Upper lobe of right lung (tissue), 1 donor: ENCODE measurements at regions not wholly inside any gene's neighbourhood (a gene's known extent, or its start where the extent isn't known, plus 50 kb on each side); places are given as distances from the start of the nearest gene placed in this dataset.
"Not testable (repeated sequence)": the region's sequence is repeated elsewhere in the genome, so short reads cannot be mapped to it uniquely, and the experiment has no call there.

Experiments used
- ATAC-seq: fragments of 200-7000 bp; cut with Tn5 transposase; one replicate; pipeline ENCODE4 v1.9.1; 2020; ENCODE audit warnings: mild to moderate bottlenecking, moderate library complexity
- DNase-seq: peaks from one replicate; pipeline ENCODE4 v3.0.0-alpha.2; 2020
- H3K27ac ChIP-seq: fragments of 200-600 bp; one replicate; pipeline ENCODE4 v1.8.0; 2022
- H3K27me3 ChIP-seq: fragments of 200-600 bp; one replicate; pipeline ENCODE4 v1.8.0; 2022; ENCODE audit warnings: mild to moderate bottlenecking
- H3K36me3 ChIP-seq: fragments of 200-600 bp; one replicate; pipeline ENCODE4 v1.8.0; 2022
- H3K4me1 ChIP-seq: fragments of 200-600 bp; one replicate; pipeline ENCODE4 v1.8.0; 2022
- H3K4me3 ChIP-seq: fragments of 200-600 bp; one replicate; pipeline ENCODE4 v1.8.0; 2022; ENCODE audit warnings: mild to moderate bottlenecking
- H3K9me3 ChIP-seq: fragments of 200-600 bp; one replicate; pipeline ENCODE4 v1.8.0; 2022
- intact Hi-C: fragments of 100-400 bp; cut with DNase I; formaldehyde crosslinking; loops from one replicate; pipeline ENCODE4 v1.11.0; 2022
- TF ChIP-seq, protein P1 (sequence below): fragments of 200-600 bp; IDR thresholded peaks from one replicate; pipeline ENCODE4 v1.8.0; 2022; ENCODE audit warnings: antibody characterized with exemption
- donor health status: DM: no; HTN: yes; CAD: no; lungs with severe emphysema.

DNA sequence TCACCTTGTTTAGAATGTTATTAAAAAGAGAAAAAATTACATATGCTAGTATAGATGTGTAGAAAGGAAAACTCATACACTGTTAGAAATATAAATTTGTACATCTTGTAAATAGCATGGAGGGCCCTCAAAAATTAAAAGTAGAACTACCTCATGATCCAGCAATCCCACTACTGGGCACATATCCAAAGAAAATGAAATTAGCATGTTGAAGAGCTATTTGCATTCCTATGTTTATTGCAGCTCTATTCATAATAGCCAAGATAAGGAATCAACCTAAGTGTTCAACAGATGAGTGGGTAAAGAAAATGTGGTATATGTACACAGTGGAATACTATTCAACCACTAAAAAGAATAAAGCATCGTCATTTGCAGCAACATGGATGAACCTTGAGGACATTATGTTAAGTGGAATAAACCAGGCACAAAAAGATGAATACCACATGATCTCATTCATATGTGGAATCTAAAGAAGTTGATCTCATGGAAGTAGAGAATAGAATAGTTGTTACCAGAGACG lies 251.5 kb upstream of the THUMPD2 start:
- Histone ChIP-seq H3K4me3 (no peak overlapping the region), H3K27me3 (no peaks in the 10 kb centered on the region), H3K4me1 (no peaks in the 10 kb centered on the region), H3K27ac (no peak overlapping the region), H3K9me3 (no peaks in the 10 kb centered on the region), H3K36me3 (no peaks in the 10 kb centered on the region)
- no peak for ATAC-seq
- TF ChIP-seq, protein P1, sequence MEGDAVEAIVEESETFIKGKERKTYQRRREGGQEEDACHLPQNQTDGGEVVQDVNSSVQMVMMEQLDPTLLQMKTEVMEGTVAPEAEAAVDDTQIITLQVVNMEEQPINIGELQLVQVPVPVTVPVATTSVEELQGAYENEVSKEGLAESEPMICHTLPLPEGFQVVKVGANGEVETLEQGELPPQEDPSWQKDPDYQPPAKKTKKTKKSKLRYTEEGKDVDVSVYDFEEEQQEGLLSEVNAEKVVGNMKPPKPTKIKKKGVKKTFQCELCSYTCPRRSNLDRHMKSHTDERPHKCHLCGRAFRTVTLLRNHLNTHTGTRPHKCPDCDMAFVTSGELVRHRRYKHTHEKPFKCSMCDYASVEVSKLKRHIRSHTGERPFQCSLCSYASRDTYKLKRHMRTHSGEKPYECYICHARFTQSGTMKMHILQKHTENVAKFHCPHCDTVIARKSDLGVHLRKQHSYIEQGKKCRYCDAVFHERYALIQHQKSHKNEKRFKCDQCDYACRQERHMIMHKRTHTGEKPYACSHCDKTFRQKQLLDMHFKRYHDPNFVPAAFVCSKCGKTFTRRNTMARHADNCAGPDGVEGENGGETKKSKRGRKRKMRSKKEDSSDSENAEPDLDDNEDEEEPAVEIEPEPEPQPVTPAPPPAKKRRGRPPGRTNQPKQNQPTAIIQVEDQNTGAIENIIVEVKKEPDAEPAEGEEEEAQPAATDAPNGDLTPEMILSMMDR = no peak
- no peak for DNase-seq
- intact Hi-C loops = no loop called here

DNA sequence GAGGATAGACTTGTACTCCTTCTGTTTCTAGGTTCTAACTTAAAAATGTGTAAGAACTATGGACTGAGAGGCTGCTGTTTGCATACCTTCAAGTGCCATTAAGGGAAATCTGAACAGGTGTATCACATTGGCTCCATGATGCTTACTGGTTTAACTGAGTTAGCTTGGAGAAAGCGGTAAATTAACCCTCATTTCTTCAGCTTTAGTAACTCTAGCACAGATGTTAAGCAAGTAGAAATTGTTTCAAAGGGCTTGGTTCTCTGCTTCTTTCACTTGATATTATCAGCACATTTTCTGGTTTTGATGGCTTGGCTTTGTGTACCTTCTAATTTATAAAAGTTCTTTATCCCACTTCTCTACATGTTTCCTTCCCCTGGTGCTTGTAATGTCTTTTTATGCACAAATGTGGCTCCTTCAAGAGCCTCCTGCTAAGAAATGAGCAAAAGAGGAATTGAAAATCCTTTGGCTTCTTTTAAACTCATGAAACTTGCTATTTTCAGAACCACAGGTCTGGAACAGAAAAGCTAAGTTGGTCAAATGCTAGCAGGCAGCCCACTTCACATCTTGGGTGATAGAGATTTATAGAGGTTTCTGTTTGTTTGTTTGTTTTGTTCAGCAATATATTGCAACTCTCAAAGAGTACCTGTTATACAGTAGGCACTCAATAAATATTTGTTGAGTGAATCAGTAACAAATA lies 249.9 kb upstream of the THUMPD2 start:
- Histone ChIP-seq H3K4me1 (no peaks in the 10 kb centered on the region), H3K27ac (no peak overlapping the region), H3K9me3 (no peaks in the 10 kb centered on the region), H3K27me3 (no peaks in the 10 kb centered on the region), H3K36me3 (no peaks in the 10 kb centered on the region), H3K4me3 (no peak overlapping the region)
- TF ChIP-seq, protein P1 = no peak
- ATAC-seq (no peak), DNase-seq (no peak)
- intact Hi-C loops = no loop called here

DNA sequence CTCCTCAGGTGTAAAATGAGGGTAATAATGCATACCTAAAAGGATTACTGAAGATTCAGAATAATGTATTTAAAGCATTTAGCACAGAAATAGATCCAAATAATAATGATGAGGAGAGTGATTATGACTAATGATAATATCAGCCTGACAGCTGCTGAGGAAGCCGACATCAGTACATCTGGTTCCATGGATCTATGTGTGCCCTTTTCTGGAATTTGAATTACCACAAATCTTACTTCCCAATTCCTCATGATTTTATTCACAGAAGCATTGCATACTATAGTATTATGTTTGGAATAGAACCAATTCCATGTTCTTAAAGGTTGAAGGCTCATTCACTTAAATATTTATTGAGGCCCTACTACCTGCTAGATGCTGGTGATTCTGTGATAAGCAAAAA lies 248.9 kb upstream of the THUMPD2 start:
- Histone ChIP-seq H3K4me3 (no peak overlapping the region), H3K4me1 (no peaks in the 10 kb centered on the region), H3K9me3 (no peaks in the 10 kb centered on the region), H3K27ac (no peak overlapping the region), H3K27me3 (no peaks in the 10 kb centered on the region), H3K36me3 (no peaks in the 10 kb centered on the region)
- TF ChIP-seq, protein P1 = no peak
- ATAC-seq (no peak), DNase-seq (no peak)
- intact Hi-C loops = no loop called here

DNA sequence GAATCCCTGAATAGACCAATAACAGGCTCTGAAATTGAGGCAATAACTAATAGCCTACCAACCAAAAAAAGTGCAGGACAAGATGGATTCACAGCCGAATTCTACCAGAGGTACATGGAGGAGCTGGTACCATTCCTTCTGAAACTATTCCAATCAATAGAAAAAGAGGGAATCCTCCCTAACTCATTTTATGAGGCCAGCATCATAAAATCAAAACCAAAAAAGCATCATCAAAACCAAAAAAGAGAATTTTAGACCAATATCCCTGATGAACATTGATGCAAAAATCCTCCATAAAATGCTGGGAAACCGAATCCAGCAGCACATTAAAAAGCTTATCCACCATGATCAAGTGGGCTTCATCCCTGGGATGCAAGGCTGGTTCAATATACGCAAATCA lies 246.2 kb upstream of the THUMPD2 start:
- DNase-seq, H3K4me1 ChIP-seq, H3K27me3 ChIP-seq, H3K36me3 ChIP-seq, ATAC-seq, H3K9me3 ChIP-seq, H3K4me3 ChIP-seq, intact Hi-C loops, H3K27ac ChIP-seq: not testable (repeated sequence)

DNA sequence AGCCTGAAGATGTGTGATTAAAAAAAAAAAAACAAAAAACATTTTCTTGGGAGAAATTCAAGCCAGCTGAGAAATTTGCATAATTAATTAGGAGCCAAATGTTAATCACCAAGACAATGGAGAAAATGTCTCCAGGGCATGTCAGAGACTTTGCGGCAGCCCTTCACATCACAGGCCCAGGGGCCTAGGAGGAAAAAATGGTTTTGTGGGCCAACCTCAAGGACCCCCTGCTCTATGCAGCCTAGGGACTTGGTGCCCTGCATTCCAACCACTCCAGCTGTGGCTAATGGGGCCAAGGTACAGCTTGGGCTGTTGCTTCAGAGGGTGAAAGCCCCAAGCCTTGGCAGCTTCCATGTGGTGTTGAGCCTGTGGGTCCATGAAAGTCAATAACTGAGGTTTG lies 241.9 kb upstream of the THUMPD2 start:
- no peaks in the 10 kb centered on the region for H3K27me3 ChIP-seq
- no peak overlapping the region for H3K27ac ChIP-seq
- ATAC-seq (no peak), DNase-seq (no peak)
- no peaks in the 10 kb centered on the region for H3K4me1 ChIP-seq
- no peaks in the 10 kb centered on the region for H3K9me3 ChIP-seq
- intact Hi-C loops = no loop called here
- H3K36me3 ChIP-seq = no peaks in the 10 kb centered on the region
- H3K4me3 ChIP-seq = no peak overlapping the region
- TF ChIP-seq, protein P1 = no peak

DNA sequence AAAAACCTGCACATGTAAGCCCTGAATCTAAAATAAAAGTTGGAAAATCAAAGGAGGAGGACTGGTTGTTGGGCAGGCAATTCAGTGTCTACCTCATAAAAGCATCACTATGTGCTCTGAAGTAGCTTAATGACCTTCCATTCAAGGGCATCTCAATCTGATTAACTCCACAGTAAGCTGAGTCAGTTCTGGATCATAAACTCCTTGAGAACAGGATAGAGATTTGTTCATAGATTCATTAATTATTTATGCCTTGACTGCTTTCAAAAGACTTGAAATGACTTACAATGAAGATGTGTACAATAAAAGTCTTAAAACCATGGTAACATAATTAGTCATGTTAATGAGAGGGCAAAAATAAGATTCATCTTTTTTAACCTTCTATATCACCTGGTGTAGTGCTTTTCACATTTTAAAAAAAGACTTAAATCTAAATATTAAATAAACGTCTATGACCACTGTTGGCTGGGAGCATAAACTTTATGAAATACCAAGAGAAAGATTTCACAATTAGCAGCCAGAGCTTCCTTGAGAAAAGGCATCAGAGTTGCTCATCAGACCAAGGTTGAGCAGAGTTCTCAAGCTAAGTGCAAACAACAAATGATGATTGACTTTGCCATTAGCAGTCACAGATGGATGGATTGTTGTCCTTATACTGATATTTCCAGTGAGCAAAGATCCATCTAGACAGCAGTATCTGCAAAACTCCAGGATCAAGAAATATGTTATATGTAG lies 237.3 kb upstream of the THUMPD2 start:
- Histone ChIP-seq H3K4me1 (no peaks in the 10 kb centered on the region), H3K27me3 (no peaks in the 10 kb centered on the region), H3K36me3 (no peaks in the 10 kb centered on the region), H3K4me3 (no peak overlapping the region), H3K27ac (no peak overlapping the region), H3K9me3 (no peaks in the 10 kb centered on the region)
- TF ChIP-seq, protein P1 = no peak
- intact Hi-C loops = no loop called here
- ATAC-seq = no peak
- no peak for DNase-seq

DNA sequence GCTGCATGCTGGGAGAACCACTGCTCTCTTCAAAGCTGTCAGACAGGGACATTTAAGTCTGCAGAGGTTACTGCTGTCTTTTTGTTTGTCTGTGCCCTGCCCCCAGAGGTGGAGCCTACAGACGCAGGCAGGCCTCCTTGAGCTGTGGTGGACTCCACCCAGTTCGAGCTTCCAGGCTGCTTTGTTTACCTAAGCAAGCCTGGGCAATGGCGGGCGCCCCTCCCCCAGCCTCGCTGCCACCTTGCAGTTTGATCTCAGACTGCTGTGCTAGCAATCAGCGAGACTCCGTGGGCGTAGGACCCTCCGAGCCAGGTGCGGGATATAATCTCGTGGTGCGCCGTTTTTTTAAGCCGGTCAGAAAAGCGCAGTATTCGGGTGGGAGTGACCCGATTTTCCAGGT lies 234.9 kb upstream of the THUMPD2 start:
- H3K36me3 ChIP-seq, H3K27me3 ChIP-seq, DNase-seq, H3K27ac ChIP-seq, H3K4me1 ChIP-seq, H3K9me3 ChIP-seq, H3K4me3 ChIP-seq, ATAC-seq, intact Hi-C loops: not testable (repeated sequence)
